Testis (tissue), 2 donors: ENCODE measurements at regions not wholly inside any gene's neighbourhood (a gene's known extent, or its start where the extent isn't known, plus 50 kb on each side); places are given as distances from the start of the nearest gene placed in this dataset.

Source experiments
- DNase-seq: peaks from one replicate; pipeline ENCODE4 v3.0.0-alpha.2; 2019
- H3K27ac ChIP-seq, 2 donors: fragments of 200-600 bp; sonication (generic); one replicate each; pipeline ENCODE4 v1.5.1; 2019
- H3K27me3 ChIP-seq: fragments of 200-600 bp; sonication (generic); one replicate; pipeline ENCODE4 v1.5.1; 2019
- H3K36me3 ChIP-seq: fragments of 200-600 bp; sonication (generic); one replicate; pipeline ENCODE4 v1.5.1; 2017; ENCODE audit warnings: low read depth; ENCODE audit errors: missing control alignments
- H3K4me1 ChIP-seq: fragments of 200-600 bp; sonication (generic); one replicate; pipeline ENCODE4 v1.5.1; 2019
- H3K4me3 ChIP-seq, 2 donors: fragments of 200-600 bp; sonication (generic); one replicate each; pipeline ENCODE4 v1.5.1; 2017 to 2019
- H3K9me3 ChIP-seq: fragments of 200-600 bp; sonication (generic); one replicate; pipeline ENCODE4 v1.5.1; 2017
- POLR2A ChIP-seq: fragments of 450-650 bp; IDR thresholded peaks from one replicate; pipeline ENCODE4 v1.6.1; 2017; ENCODE audit warnings: antibody characterized with exemption, mild to moderate bottlenecking, moderate library complexity
- WGBS, 2 donors: methylation state at CpG; one replicate each; pipeline ENCODE4 v1.1.5; 2018; 5-methylcytosine and 5-hydroxymethylcytosine counted together
- intact Hi-C: fragments of 100-400 bp; cut with DNase I; formaldehyde crosslinking; loops from one replicate; pipeline ENCODE4 v1.15.1; 2023; ENCODE audit warnings: low total_unique reads
- TF ChIP-seq, protein P1 (sequence below), 3 experiments: fragments of 450-650 bp in 2 of 3; fragments of 200-600 bp in 1 of 3; sonication (generic) in 1 of 3; IDR thresholded peaks; one replicate each; pipeline ENCODE4 v1.5.1; 2016 to 2019; ENCODE audit warnings: antibody characterized with exemption in 3 of 3, mild to moderate bottlenecking in 2 of 3, moderate library complexity in 1 of 3

DNA sequence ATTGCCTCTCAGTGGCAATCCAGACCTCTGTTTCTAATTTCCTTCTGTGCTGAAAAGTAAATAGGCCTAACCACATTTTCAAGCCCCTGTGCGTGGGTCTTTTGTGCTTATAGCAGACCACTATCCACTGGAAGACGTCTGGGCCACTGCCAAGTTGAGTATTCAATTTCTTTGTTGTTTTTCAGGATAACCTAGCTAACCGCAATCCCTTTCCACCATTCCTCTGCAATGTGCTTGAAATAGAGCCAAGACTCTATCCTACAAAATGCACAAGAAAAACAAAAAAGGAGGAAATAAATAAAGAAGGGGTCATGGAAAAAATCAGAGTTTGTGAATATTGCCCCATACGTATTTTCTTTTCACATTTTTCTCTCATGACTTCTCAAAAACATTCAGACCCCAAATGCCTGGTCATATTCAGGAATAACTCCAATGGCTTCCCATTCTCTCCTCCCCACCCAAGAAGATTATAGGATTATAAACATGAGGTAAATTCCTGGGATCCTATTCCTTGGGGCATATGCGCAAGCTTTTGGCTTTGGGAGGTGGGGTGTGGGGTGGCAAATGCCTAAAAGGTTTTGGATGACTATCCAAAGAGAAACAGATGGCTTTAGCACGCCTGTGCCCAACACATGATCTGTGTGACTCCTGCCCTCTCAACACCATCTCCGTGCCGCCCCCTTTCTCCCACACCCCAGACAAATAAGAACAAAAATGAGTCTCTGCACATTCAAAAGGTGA lies 217.9 kb upstream of the THBS1 start:
- TF ChIP-seq, protein P1, sequence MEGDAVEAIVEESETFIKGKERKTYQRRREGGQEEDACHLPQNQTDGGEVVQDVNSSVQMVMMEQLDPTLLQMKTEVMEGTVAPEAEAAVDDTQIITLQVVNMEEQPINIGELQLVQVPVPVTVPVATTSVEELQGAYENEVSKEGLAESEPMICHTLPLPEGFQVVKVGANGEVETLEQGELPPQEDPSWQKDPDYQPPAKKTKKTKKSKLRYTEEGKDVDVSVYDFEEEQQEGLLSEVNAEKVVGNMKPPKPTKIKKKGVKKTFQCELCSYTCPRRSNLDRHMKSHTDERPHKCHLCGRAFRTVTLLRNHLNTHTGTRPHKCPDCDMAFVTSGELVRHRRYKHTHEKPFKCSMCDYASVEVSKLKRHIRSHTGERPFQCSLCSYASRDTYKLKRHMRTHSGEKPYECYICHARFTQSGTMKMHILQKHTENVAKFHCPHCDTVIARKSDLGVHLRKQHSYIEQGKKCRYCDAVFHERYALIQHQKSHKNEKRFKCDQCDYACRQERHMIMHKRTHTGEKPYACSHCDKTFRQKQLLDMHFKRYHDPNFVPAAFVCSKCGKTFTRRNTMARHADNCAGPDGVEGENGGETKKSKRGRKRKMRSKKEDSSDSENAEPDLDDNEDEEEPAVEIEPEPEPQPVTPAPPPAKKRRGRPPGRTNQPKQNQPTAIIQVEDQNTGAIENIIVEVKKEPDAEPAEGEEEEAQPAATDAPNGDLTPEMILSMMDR (IDR thresholded peaks at IDR 0.05): no peak
- no peak for TF ChIP-seq POLR2A
- H3K9me3 ChIP-seq: no peaks in the 10 kb centered on the region
- WGBS, 2 donors: 90 to 93% methylated on average over 8 of the region's 8 CpGs

DNA sequence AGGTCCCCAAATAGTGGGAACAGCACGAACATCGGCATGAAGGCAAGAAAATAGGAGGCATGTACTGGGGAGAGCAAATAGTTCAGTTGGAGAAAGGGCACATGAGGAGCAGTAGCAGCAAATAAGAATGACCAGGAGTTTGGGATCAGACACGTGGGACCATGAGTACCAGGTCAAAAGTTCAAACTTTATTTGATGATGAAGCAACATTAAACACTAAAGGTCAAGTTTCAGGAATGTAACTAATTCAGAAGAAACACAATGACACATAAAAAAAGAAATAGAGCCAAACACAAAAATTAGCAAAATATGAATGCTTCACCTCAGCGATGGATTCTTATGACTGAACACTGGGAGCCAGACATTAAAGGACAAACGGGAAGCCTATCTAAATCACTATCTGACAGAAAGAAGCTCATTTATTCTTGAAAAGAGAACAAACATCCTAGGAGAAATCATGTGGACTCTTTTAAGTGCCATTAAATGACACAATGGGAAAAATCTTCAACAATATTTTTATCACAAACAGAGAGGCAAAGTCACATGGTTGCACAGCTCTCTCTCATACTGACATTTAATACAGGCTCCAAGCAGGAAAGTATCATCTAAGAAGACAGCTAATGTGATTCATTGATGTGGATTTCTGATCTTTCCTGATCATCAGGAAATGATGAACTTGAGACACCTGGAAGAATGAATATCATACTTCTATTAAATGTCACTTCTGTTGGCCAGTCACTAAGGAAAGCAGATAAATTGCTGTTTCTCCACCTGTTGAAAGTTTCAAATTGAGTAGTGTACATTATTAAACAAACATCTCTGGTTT lies 216.9 kb upstream of the THBS1 start:
- H3K27me3 ChIP-seq: no peaks in the 10 kb centered on the region
- H3K9me3 ChIP-seq: no peaks in the 10 kb centered on the region
- DNase-seq: no peak
- intact Hi-C loops: no loop called here
- no peak overlapping the region for H3K4me3 ChIP-seq
- no peaks in the 10 kb centered on the region for H3K36me3 ChIP-seq
- WGBS, 2 donors: 74 to 75% methylated on average over 5 of the region's 5 CpGs
- TF ChIP-seq, protein P1 (IDR thresholded peaks at IDR 0.05): no peak
- no peak for TF ChIP-seq POLR2A
- H3K27ac ChIP-seq: no peak overlapping the region
- no peaks in the 10 kb centered on the region for H3K4me1 ChIP-seq

More for the DNA sequence above, 217.9 kb upstream of the THBS1 start:
- no peak overlapping the region for H3K27ac ChIP-seq
- no peak overlapping the region for H3K4me3 ChIP-seq
- no peaks in the 10 kb centered on the region for H3K27me3 ChIP-seq
- no peaks in the 10 kb centered on the region for H3K36me3 ChIP-seq
- intact Hi-C loops: no loop called here
- H3K4me1 ChIP-seq: peaks cover 4% of the 10 kb centered on the region
- DNase-seq: no peak

DNA sequence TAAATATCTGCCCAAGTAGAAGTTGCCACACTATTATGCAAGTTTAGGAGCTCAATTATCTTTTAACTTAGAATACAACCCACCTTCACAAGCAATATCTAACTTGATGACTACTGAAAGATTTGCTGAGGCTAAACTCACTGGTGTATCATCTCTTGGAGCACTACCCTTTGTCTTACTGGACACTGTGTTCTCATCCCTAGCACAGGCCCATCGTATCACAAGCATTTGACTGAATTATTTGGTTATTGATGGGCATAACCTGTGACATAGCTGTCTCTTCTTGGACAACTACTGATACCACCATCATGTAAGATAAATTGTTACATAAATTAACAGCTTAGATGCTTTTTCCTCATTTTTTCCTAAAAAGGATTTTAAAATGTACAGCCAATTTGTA lies 216.2 kb upstream of the THBS1 start:
- Histone ChIP-seq H3K9me3 (no peaks in the 10 kb centered on the region), H3K36me3 (no peaks in the 10 kb centered on the region), H3K4me3 (no peak overlapping the region), H3K4me1 (no peaks in the 10 kb centered on the region), H3K27ac (no peak overlapping the region), H3K27me3 (no peaks in the 10 kb centered on the region)
- intact Hi-C loops: no loop called here
- TF ChIP-seq POLR2A: no peak
- TF ChIP-seq, protein P1 (IDR thresholded peaks at IDR 0.05): no peak
- WGBS, 2 donors: 61 to 80% methylated on average over 1 of the region's 1 CpG
- DNase-seq: no peak

DNA sequence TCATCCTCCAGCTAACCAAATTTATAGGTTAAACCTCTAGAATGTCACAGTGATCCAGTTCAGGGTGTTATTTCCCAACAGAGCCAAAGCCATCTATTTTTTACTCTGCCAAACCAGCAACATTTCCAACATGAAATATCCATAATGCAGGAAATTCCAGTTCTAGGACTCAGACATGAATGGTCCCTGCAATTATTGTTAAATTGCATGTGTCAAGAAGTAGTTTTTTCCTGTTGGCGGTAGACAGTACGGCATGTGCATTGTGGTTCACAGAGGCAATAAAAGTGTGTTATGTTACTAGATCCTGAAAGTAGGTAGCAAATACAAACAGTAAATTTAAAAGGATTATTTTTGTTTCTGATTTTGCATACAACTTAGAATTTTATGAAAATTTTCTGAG lies 215.7 kb upstream of the THBS1 start:
- intact Hi-C loops: no loop called here
- Histone ChIP-seq H3K27ac (no peak overlapping the region), H3K36me3 (no peaks in the 10 kb centered on the region), H3K27me3 (no peaks in the 10 kb centered on the region), H3K4me3 (no peak overlapping the region), H3K9me3 (no peaks in the 10 kb centered on the region), H3K4me1 (no peaks in the 10 kb centered on the region)
- TF ChIP-seq, protein P1 (IDR thresholded peaks at IDR 0.05): no peak
- no peak for TF ChIP-seq POLR2A
- DNase-seq: no peak
- WGBS, 2 donors: 91 to 97% methylated on average over 2 of the region's 2 CpGs
